HG03280 (cell line): ENCODE measurements at regions not wholly inside any gene's neighbourhood (a gene's known extent, or its start where the extent isn't known, plus 50 kb on each side); places are given as distances from the start of the nearest gene placed in this dataset.
A peak's percentile ranks its signal among the peaks of the same experiment; 100 is the strongest.
"Not testable (repeated sequence)": the region's sequence is repeated elsewhere in the genome, so short reads cannot be mapped to it uniquely, and the experiment has no call there.

ENCODE experiments used
- ATAC-seq: cut with Tn5 transposase; IDR thresholded peaks from one replicate; pipeline ENCODE4 v1.9.1; 2021; ENCODE audit warnings: mild to moderate bottlenecking, moderate library complexity; ENCODE audit not compliant: unreplicated experiment

- no peak for ATAC-seq
Measured at GRCh38 chr5:124554746-124555578, 191.5 kb downstream of the ZNF608 start.

- no peak for ATAC-seq
Measured at GRCh38 chr5:124553911-124554310, 192.5 kb downstream of the ZNF608 start.

- no peak for ATAC-seq
Measured at GRCh38 chr5:124552526-124552925, 193.9 kb downstream of the ZNF608 start.

GRCh38 chr5:124551939-124552279 is 194.5 kb downstream of the ZNF608 start:
- ATAC-seq, result no peak

- ATAC-seq, result no peak
Measured at GRCh38 chr5:124550731-124551130, 195.7 kb downstream of the ZNF608 start.

- no peak for ATAC-seq
Measured at GRCh38 chr5:124549891-124550436, 196.5 kb downstream of the ZNF608 start.

GRCh38 chr5:124546643-124547042 is 199.8 kb downstream of the ZNF608 start:
- ATAC-seq, result no peak

GRCh38 chr5:124544366-124545055 is 201.9 kb downstream of the ZNF608 start:
- ATAC-seq, result peak; percentile 89

GRCh38 chr5:124538931-124539330 is 207.5 kb downstream of the ZNF608 start:
- no peak for ATAC-seq

GRCh38 chr5:124538191-124538590 is 208.2 kb downstream of the ZNF608 start:
- no peak for ATAC-seq

GRCh38 chr5:124537522-124537921 is 208.9 kb downstream of the ZNF608 start:
- ATAC-seq, result no peak

GRCh38 chr5:124537107-124537506 is 209.3 kb downstream of the ZNF608 start:
- no peak for ATAC-seq

GRCh38 chr5:124536333-124536732 is 210.1 kb downstream of the ZNF608 start:
- no peak for ATAC-seq

- no peak for ATAC-seq
Measured at GRCh38 chr5:124530916-124531315, 215.5 kb downstream of the ZNF608 start.

- ATAC-seq, result no peak
Measured at GRCh38 chr5:124528838-124529237, 217.6 kb downstream of the ZNF608 start.

GRCh38 chr5:124527220-124527991 is 219.0 kb downstream of the ZNF608 start:
- peak; percentile 34 for ATAC-seq

- ATAC-seq, result not testable (repeated sequence)
Measured at GRCh38 chr5:124526079-124526478, 220.4 kb downstream of the ZNF608 start.

GRCh38 chr5:124524552-124525232 is 221.7 kb downstream of the ZNF608 start:
- ATAC-seq, result peak; percentile 95

- ATAC-seq, result no peak
Measured at GRCh38 chr5:124523897-124524296, 222.5 kb downstream of the ZNF608 start.

- no peak for ATAC-seq
Measured at GRCh38 chr5:124522992-124523391, 223.4 kb downstream of the ZNF608 start.
